ENCODE measurements at regions not wholly inside any gene's neighbourhood (a gene's known extent, or its start where the extent isn't known, plus 50 kb on each side); places are given as distances from the start of the nearest gene placed in this dataset.
"Not testable (repeated sequence)": the region's sequence is repeated elsewhere in the genome, so short reads cannot be mapped to it uniquely, and the experiment has no call there.

GRCh38 chr11:29224739-29225384, 792.0 kb downstream of the KCNA4 start:
- Mint-ChIP-seq H3K9me3 (peaks cover 20% of the 10 kb centered on the region), H3K27me3 (no peaks in the 10 kb centered on the region), H3K27ac (no peak overlapping the region), H3K4me1 (no peaks in the 10 kb centered on the region), H3K36me3 (no peaks in the 10 kb centered on the region), H3K4me3 (no peak overlapping the region)
- ATAC-seq = no peak

GRCh38 chr11:29219531-29219930, 797.3 kb downstream of the KCNA4 start:
- not testable (repeated sequence) for H3K27me3 Mint-ChIP-seq, H3K4me1 Mint-ChIP-seq, H3K4me3 Mint-ChIP-seq, H3K36me3 Mint-ChIP-seq, H3K27ac Mint-ChIP-seq, ATAC-seq
- peaks cover 23% of the 10 kb centered on the region for H3K9me3 Mint-ChIP-seq

- no peaks in the 10 kb centered on the region for H3K27me3 Mint-ChIP-seq
- no peaks in the 10 kb centered on the region for H3K36me3 Mint-ChIP-seq
- H3K27ac Mint-ChIP-seq = no peak overlapping the region
- peaks cover 18% of the 10 kb centered on the region for H3K9me3 Mint-ChIP-seq
- H3K4me1 Mint-ChIP-seq = no peaks in the 10 kb centered on the region
- no peak overlapping the region for H3K4me3 Mint-ChIP-seq
- ATAC-seq = no peak
Measured at GRCh38 chr11:29217901-29218300, 798.9 kb downstream of the KCNA4 start.

- Mint-ChIP-seq H3K36me3 (no peaks in the 10 kb centered on the region), H3K4me3 (no peak overlapping the region), H3K27me3 (no peaks in the 10 kb centered on the region), H3K4me1 (no peaks in the 10 kb centered on the region), H3K9me3 (peaks cover 8% of the 10 kb centered on the region), H3K27ac (no peak overlapping the region)
- no peak for ATAC-seq
Measured at GRCh38 chr11:29214833-29215232, 802.0 kb downstream of the KCNA4 start.

GRCh38 chr11:29211202-29211601, 805.6 kb downstream of the KCNA4 start:
- no peaks in the 10 kb centered on the region for H3K36me3 Mint-ChIP-seq
- no peak overlapping the region for H3K27ac Mint-ChIP-seq
- no peaks in the 10 kb centered on the region for H3K27me3 Mint-ChIP-seq
- H3K4me3 Mint-ChIP-seq = no peak overlapping the region
- peaks cover 4% of the 10 kb centered on the region for H3K9me3 Mint-ChIP-seq
- H3K4me1 Mint-ChIP-seq = no peaks in the 10 kb centered on the region
- no peak for ATAC-seq

- Mint-ChIP-seq H3K36me3 (no peaks in the 10 kb centered on the region), H3K27ac (no peak overlapping the region)
Measured at GRCh38 chr11:29210426-29210825, 806.4 kb downstream of the KCNA4 start.

GRCh38 chr11:29208117-29208516, 808.7 kb downstream of the KCNA4 start:
- no peaks in the 10 kb centered on the region for H3K4me1 Mint-ChIP-seq
- H3K4me3 Mint-ChIP-seq = no peak overlapping the region
- ATAC-seq = no peak
- H3K27me3 Mint-ChIP-seq = no peaks in the 10 kb centered on the region
- H3K27ac Mint-ChIP-seq = no peak overlapping the region
- H3K36me3 Mint-ChIP-seq = no peaks in the 10 kb centered on the region
- peaks cover 6% of the 10 kb centered on the region for H3K9me3 Mint-ChIP-seq

More at GRCh38 chr11:29210426-29210825, 806.4 kb downstream of the KCNA4 start:
- Mint-ChIP-seq H3K4me3 (no peak overlapping the region), H3K9me3 (peaks cover 6% of the 10 kb centered on the region), H3K27me3 (no peaks in the 10 kb centered on the region), H3K4me1 (no peaks in the 10 kb centered on the region)
- no peak for ATAC-seq

- no peak for ATAC-seq
- Mint-ChIP-seq H3K4me3 (no peak overlapping the region), H3K27me3 (no peaks in the 10 kb centered on the region), H3K36me3 (no peaks in the 10 kb centered on the region), H3K27ac (no peak overlapping the region), H3K4me1 (no peaks in the 10 kb centered on the region), H3K9me3 (no peaks in the 10 kb centered on the region)
Measured at GRCh38 chr11:29200791-29201562, 815.9 kb downstream of the KCNA4 start.

- no peak overlapping the region for H3K4me3 Mint-ChIP-seq
- H3K27ac Mint-ChIP-seq = no peak overlapping the region
- H3K36me3 Mint-ChIP-seq = no peaks in the 10 kb centered on the region
- H3K4me1 Mint-ChIP-seq = no peaks in the 10 kb centered on the region
- H3K27me3 Mint-ChIP-seq = no peaks in the 10 kb centered on the region
- no peak for ATAC-seq
- peaks cover 3% of the 10 kb centered on the region for H3K9me3 Mint-ChIP-seq
Measured at GRCh38 chr11:29190313-29190712, 826.5 kb downstream of the KCNA4 start.

GRCh38 chr11:29187215-29187614, 829.6 kb downstream of the KCNA4 start:
- no peak overlapping the region for H3K4me3 Mint-ChIP-seq
- H3K9me3 Mint-ChIP-seq = peaks cover 5% of the 10 kb centered on the region
- no peaks in the 10 kb centered on the region for H3K36me3 Mint-ChIP-seq
- ATAC-seq = no peak
- H3K27ac Mint-ChIP-seq = no peak overlapping the region
- no peaks in the 10 kb centered on the region for H3K4me1 Mint-ChIP-seq
- no peaks in the 10 kb centered on the region for H3K27me3 Mint-ChIP-seq

GRCh38 chr11:29184939-29185890, 831.6 kb downstream of the KCNA4 start:
- Mint-ChIP-seq H3K4me1 (no peaks in the 10 kb centered on the region), H3K36me3 (no peaks in the 10 kb centered on the region), H3K27me3 (no peaks in the 10 kb centered on the region), H3K27ac (no peak overlapping the region), H3K4me3 (no peak overlapping the region), H3K9me3 (peaks cover 9% of the 10 kb centered on the region)
- ATAC-seq = no peak

GRCh38 chr11:29183301-29183700, 833.5 kb downstream of the KCNA4 start:
- Mint-ChIP-seq H3K27ac (no peak overlapping the region), H3K4me1 (no peaks in the 10 kb centered on the region)
- no peak for ATAC-seq

GRCh38 chr11:29173660-29174062, 843.2 kb downstream of the KCNA4 start:
- no peak for ATAC-seq
- no peak overlapping the region for H3K4me3 Mint-ChIP-seq

More at GRCh38 chr11:29183301-29183700, 833.5 kb downstream of the KCNA4 start:
- Mint-ChIP-seq H3K36me3 (no peaks in the 10 kb centered on the region), H3K4me3 (no peak overlapping the region), H3K9me3 (peaks cover 9% of the 10 kb centered on the region), H3K27me3 (no peaks in the 10 kb centered on the region)

GRCh38 chr11:29171360-29171950, 845.4 kb downstream of the KCNA4 start:
- H3K36me3 Mint-ChIP-seq = no peaks in the 10 kb centered on the region
- H3K4me3 Mint-ChIP-seq = no peak overlapping the region
- no peak for ATAC-seq
- no peaks in the 10 kb centered on the region for H3K4me1 Mint-ChIP-seq
- H3K27ac Mint-ChIP-seq = no peak overlapping the region
- H3K9me3 Mint-ChIP-seq = no peaks in the 10 kb centered on the region
- no peaks in the 10 kb centered on the region for H3K27me3 Mint-ChIP-seq

More at GRCh38 chr11:29173660-29174062, 843.2 kb downstream of the KCNA4 start:
- H3K27ac Mint-ChIP-seq = no peak overlapping the region
- no peaks in the 10 kb centered on the region for H3K36me3 Mint-ChIP-seq
- no peaks in the 10 kb centered on the region for H3K9me3 Mint-ChIP-seq
- no peaks in the 10 kb centered on the region for H3K4me1 Mint-ChIP-seq
- no peaks in the 10 kb centered on the region for H3K27me3 Mint-ChIP-seq

GRCh38 chr11:29166306-29166705, 850.5 kb downstream of the KCNA4 start:
- Mint-ChIP-seq H3K9me3 (no peaks in the 10 kb centered on the region), H3K27ac (no peak overlapping the region), H3K36me3 (no peaks in the 10 kb centered on the region), H3K4me1 (no peaks in the 10 kb centered on the region), H3K4me3 (no peak overlapping the region), H3K27me3 (no peaks in the 10 kb centered on the region)
- no peak for ATAC-seq
